HepG2 (cell line): ENCODE measurements at regions not wholly inside any gene's neighbourhood (a gene's known extent, or its start where the extent isn't known, plus 50 kb on each side); places are given as distances from the start of the nearest gene placed in this dataset.

Source experiments
- ATAC-seq: fragments of 200-7000 bp; cut with Tn5 transposase; 3 replicates; pipeline ENCODE4 v1.9.1; 2020; ENCODE audit warnings: mild to moderate bottlenecking, moderate library complexity
- BruUV-seq: library from RNA; stranded (reverse); fragments of 400-500 nt; replicated peaks from 2 replicates; lab custom pipeline; 2021; lab: Mats Ljungman, UMichigan
- CTCF ChIA-PET: fragments of 300-600 bp; formaldehyde crosslinking; extraction: SDS; loops from one replicate; lab custom pipeline; 2021; ENCODE audit warnings: low total read pairs, inconsistent platforms, low intra/inter-chr PET ratio; lab: Yijun Ruan, JAX
- POLR2A ChIA-PET: fragments of 350-600 bp; sonication (Branson Sonifier 250); formaldehyde crosslinking; loops from one replicate; lab custom pipeline; 2020; ENCODE audit warnings: antibody characterized with exemption, inconsistent platforms; lab: Yijun Ruan, JAX
- DNase-seq: peaks from one replicate; pipeline ENCODE4 v3.0.0-alpha.2; 2015; ENCODE audit warnings: low spot score
- FAIRE-seq: peaks from 3 replicates; lab custom pipeline; 2011; peaks lifted over from hg19 to GRCh38; lab: Jason Lieb, UNC
- H2AFZ ChIP-seq: one replicate; pipeline ENCODE4 v1.6.1; 2011; ENCODE audit warnings: low read length, inconsistent platforms
- H3K27ac ChIP-seq: fragments of 300-600 bp; 3 replicates; pipeline ENCODE4 v1.8.0; 2011; ENCODE audit warnings: mixed run types, mild to moderate bottlenecking, mixed read lengths, low read length, inconsistent platforms; ENCODE audit not compliant: insufficient read depth; ENCODE audit errors: extremely low read length
- H3K27me3 ChIP-seq, 2 experiments: fragments of 200-600 bp in 1 of 2; 2 replicates in 1 of 2; 3 replicates in 1 of 2; pipeline versions ENCODE4 v1.6.0 to v1.8.0; 2011; ENCODE audit warnings: low read length in 2 of 2, mild to moderate bottlenecking in 2 of 2, moderate library complexity in 2 of 2, inconsistent platforms in 1 of 2; ENCODE audit not compliant: insufficient read depth in 2 of 2, control insufficient read depth in 1 of 2
- H3K36me3 ChIP-seq, 2 experiments: fragments of 200-600 bp in 1 of 2; replicated peaks in 1 of 2; 2 replicates in 1 of 2; 3 replicates in 1 of 2; pipeline versions ENCODE4 v1.5.1 to v1.8.0; 2011; ENCODE audit warnings: low read length in 2 of 2, inconsistent platforms in 1 of 2; ENCODE audit not compliant: insufficient read depth in 2 of 2, control insufficient read depth in 1 of 2
- H3K4me1 ChIP-seq: 2 replicates; pipeline ENCODE4 v1.5.1; 2012; ENCODE audit warnings: low read length, inconsistent platforms; ENCODE audit not compliant: insufficient read depth
- H3K4me2 ChIP-seq: 2 replicates; pipeline ENCODE4 v1.6.0; 2011; ENCODE audit warnings: low read depth, low read length, inconsistent platforms
- H3K4me3 ChIP-seq, 3 experiments: fragments of 200-600 bp in 1 of 3; sonication (generic), shearing (Covaris generic) in 1 of 3; replicated peaks in 1 of 3; 2 replicates each; pipeline ENCODE4 v1.5.1; 2011 to 2016; ENCODE audit warnings: low read length in 3 of 3, inconsistent platforms in 2 of 3, low read depth in 2 of 3, mild to moderate bottlenecking in 2 of 3, control low read depth in 1 of 3, mixed read lengths in 1 of 3; ENCODE audit not compliant: insufficient read depth in 1 of 3
- H3K79me2 ChIP-seq: one replicate; pipeline ENCODE4 v1.6.1; 2011; ENCODE audit warnings: low read length, inconsistent platforms; ENCODE audit not compliant: insufficient read depth
- H3K9ac ChIP-seq: 2 replicates; pipeline ENCODE4 v1.6.0; 2011; ENCODE audit warnings: mild to moderate bottlenecking, low read depth, low read length, inconsistent platforms; ENCODE audit not compliant: insufficient read depth
- H3K9me3 ChIP-seq: 2 replicates; pipeline ENCODE4 v1.5.1; 2012; ENCODE audit warnings: mild to moderate bottlenecking, low read length
- H4K20me1 ChIP-seq: 2 replicates; pipeline ENCODE4 v1.6.0; 2011; ENCODE audit warnings: inconsistent platforms, mild to moderate bottlenecking, low read length, moderate library complexity; ENCODE audit not compliant: insufficient read depth
- AHR ChIP-seq: IDR thresholded peaks from 2 replicates; pipeline ENCODE4 v1.6.1; 2018; ENCODE audit warnings: missing genetic modification reagents, missing compliant biosample characterization
- ETV5 ChIP-seq: IDR thresholded peaks from 2 replicates; pipeline ENCODE4 v1.6.1; 2018; ENCODE audit warnings: missing biosample characterization, missing genetic modification reagents, inconsistent platforms, borderline replicate concordance
- HOXA5 ChIP-seq: sonication (generic); formaldehyde crosslinking; IDR thresholded peaks from 2 replicates; pipeline ENCODE4 v1.4.0; 2020; ENCODE audit warnings: missing genetic modification reagents
- RFX1 ChIP-seq: fragments of 450-650 bp; IDR thresholded peaks from 2 replicates; pipeline ENCODE4 v1.6.1; 2017
- SALL2 ChIP-seq: sonication (generic); formaldehyde crosslinking; IDR thresholded peaks from 2 replicates; pipeline ENCODE4 v1.8.1; 2023; ENCODE audit warnings: mild to moderate bottlenecking, missing genetic modification reagents, inconsistent platforms
- SMAD9 ChIP-seq: sonication (generic); formaldehyde crosslinking; IDR thresholded peaks from 2 replicates; pipeline ENCODE4 v1.5.1; 2020; ENCODE audit warnings: mild to moderate bottlenecking, missing genetic modification reagents
- ZNF367 ChIP-seq: sonication (generic); formaldehyde crosslinking; IDR thresholded peaks from 2 replicates; pipeline ENCODE4 v1.4.0; 2020; ENCODE audit warnings: missing genetic modification reagents, borderline replicate concordance
- ZNF615 ChIP-seq: sonication (generic); formaldehyde crosslinking; IDR thresholded peaks from 2 replicates; pipeline ENCODE4 v1.5.0; 2020; ENCODE audit warnings: mild to moderate bottlenecking, missing genetic modification reagents, borderline replicate concordance
- ZNF775 ChIP-seq: sonication (generic); formaldehyde crosslinking; IDR thresholded peaks from 2 replicates; pipeline ENCODE4 v1.4.0; 2020; ENCODE audit warnings: missing genetic modification reagents, mild to moderate bottlenecking, moderate library complexity, borderline replicate concordance
- ZNF777 ChIP-seq: sonication (generic); formaldehyde crosslinking; IDR thresholded peaks from 2 replicates; pipeline ENCODE4 v1.4.0; 2020; ENCODE audit warnings: missing genetic modification reagents
- whole genome bisulfite sequencing: methylation state at CpG from one replicate; pipeline ENCODE4 v1.1.6; 2017; ENCODE audit warnings: low lambda C conversion rate; 5-methylcytosine and 5-hydroxymethylcytosine counted together
- in situ Hi-C: cut with HindIII; loops from 2 replicates; pipeline ENCODE4 v1.10.0; 2017; ENCODE audit warnings: low pct_unique_long_range_greater_than_20kb; ENCODE audit not compliant: extremely low pct_ligation_motif_present
- intact Hi-C: fragments of 100-400 bp; cut with micrococcal nuclease; formaldehyde crosslinking; loops from one replicate; pipeline ENCODE4 v1.10.0; 2022; ENCODE audit not compliant: unreplicated experiment
- TF ChIP-seq, protein P1 (sequence below): sonication (generic); formaldehyde crosslinking; IDR thresholded peaks from 2 replicates; pipeline ENCODE4 v1.5.1; 2020; ENCODE audit warnings: missing genetic modification reagents, mild to moderate bottlenecking, borderline replicate concordance

DNA sequence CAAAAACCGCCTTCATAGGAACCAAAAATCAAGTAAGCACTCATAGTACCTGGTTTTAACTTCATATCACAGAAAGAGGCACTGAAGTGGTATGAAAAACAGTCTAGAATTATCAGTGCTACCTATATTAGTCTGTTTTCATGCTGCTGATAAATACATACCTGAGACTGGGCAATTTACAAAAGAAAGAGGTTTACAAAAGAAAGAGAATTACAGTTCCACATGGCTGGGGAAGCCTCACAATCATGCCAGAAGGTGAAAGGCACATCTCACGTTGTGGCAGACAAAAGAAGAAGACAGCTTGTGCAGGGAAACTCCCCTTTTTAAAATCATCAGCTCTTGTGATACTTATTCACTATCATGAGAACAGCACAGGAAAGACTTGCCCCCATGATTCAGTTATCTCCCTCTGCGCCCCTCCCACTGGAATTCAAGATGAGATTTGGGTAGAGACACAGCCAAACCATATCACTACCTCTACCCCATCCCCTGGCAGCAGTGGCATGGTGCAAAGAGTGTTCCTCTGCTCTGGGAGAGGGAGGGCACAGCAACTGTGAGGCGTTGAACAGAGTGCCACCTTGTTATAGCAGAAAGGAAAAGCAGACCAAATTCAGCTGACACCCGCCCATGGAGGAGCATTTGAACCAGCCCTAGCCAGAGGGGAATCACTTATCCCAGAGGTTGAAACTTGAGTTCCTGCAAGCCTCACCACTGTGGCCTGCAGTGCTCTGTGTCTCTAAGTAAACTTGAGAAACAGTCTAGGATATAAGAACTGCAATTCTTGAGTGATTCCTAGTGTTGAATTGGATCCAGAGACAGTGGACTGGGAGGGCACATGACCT lies 61.9 kb upstream of the PTPRZ1 start:
- Histone ChIP-seq H3K4me3 (no peak overlapping the region), H3K9ac (no peak overlapping the region), H3K4me1 (no peaks in the 10 kb centered on the region), H3K36me3 (no peaks in the 10 kb centered on the region), H3K79me2 (no peaks in the 10 kb centered on the region), H3K27ac (no peak overlapping the region), H4K20me1 (no peaks in the 10 kb centered on the region), H3K9me3 (peaks cover 9% of the 10 kb centered on the region), H3K27me3 (no peaks in the 10 kb centered on the region), H2AFZ (no peak overlapping the region), H3K4me2 (no peak overlapping the region)
- in situ Hi-C loops (no loop called here), intact Hi-C loops (no loop called here)
- BruUV-seq, result no TSS peak
- DNase-seq, result no peak
- WGBS, result 1% methylated on average over 5 of the region's 5 CpGs
- FAIRE-seq, result no peak
- TF ChIP-seq ZNF777 (CRISPR knock-in tag) (no peak), ZNF615 (CRISPR knock-in tag) (no peak), SALL2 (CRISPR knock-in tag) (no peak), AHR (CRISPR knock-in tag) (no peak), ZNF367 (CRISPR knock-in tag) (no peak), RFX1 (no peak), HOXA5 (no peak), ZNF775 (no peak), ETV5 (CRISPR knock-in tag) (no peak), SMAD9 (CRISPR knock-in tag) (no peak)
- TF ChIP-seq, protein P1, sequence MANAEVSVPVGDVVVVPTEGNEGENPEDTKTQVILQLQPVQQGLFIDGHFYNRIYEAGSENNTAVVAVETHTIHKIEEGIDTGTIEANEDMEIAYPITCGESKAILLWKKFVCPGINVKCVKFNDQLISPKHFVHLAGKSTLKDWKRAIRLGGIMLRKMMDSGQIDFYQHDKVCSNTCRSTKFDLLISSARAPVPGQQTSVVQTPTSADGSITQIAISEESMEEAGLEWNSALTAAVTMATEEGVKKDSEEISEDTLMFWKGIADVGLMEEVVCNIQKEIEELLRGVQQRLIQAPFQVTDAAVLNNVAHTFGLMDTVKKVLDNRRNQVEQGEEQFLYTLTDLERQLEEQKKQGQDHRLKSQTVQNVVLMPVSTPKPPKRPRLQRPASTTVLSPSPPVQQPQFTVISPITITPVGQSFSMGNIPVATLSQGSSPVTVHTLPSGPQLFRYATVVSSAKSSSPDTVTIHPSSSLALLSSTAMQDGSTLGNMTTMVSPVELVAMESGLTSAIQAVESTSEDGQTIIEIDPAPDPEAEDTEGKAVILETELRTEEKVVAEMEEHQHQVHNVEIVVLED (CRISPR knock-in tag), result no peak
- CTCF ChIA-PET, result no interaction called here
- no peak for ATAC-seq
- POLR2A ChIA-PET, result no interaction called here
